NCI-H2081 treated with DMSO at 0.1 percent for 48 hours (cell line): ENCODE measurements at regions not wholly inside any gene's neighbourhood (a gene's known extent, or its start where the extent isn't known, plus 50 kb on each side); places are given as distances from the start of the nearest gene placed in this dataset.

Source experiments
- DNase-seq: peaks from one replicate; lab custom pipeline; 2025; lab: John Stamatoyannopoulos, UW

DNA sequence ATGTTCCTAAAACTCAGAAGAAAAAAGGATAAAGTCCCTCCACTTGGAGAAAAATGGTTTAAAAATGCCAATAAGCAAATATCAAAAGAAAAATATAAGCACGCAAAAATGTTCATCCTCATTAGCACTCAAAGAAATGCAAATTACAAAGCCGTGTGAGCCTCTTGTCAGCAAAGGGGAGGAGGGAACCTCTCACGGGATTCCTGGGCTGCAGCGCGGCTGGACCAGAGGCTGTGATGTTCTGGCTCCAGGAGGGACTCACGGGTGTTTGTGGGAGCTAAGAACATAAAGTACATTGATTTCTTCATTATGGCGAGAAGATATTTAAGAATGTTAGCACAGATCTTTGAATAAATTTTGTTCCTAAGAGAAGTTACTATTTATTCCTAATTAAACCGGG lies 1451.2 kb downstream of the BRD1 start:
- DNase-seq = no peak

DNA sequence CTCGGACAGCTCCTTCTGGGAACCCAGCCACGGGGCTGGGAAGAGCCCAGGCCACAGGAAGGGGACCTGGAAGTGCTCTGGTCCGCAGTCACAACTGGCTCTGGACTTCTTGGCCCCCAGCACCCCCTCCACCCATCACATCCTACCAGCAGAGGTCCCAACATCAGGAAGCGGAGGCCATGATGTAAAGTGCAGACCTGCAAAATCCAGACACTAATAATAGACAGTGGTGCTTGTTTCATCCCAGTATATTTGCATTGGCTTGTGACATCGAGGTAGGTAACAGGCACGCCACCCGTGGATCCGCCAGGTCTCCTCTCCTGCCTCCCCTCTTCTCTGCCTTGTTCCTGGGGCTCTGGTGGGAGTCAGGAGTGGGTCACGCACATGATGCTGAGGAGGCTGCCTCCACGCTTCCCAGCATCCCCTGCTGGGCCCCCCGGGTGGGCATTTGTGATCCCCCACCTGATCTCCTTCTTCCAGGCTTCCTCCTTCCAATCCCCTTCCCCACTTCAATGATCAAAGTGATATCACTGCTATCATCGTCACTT lies 1454.0 kb downstream of the BRD1 start:
- DNase-seq = no peak

DNA sequence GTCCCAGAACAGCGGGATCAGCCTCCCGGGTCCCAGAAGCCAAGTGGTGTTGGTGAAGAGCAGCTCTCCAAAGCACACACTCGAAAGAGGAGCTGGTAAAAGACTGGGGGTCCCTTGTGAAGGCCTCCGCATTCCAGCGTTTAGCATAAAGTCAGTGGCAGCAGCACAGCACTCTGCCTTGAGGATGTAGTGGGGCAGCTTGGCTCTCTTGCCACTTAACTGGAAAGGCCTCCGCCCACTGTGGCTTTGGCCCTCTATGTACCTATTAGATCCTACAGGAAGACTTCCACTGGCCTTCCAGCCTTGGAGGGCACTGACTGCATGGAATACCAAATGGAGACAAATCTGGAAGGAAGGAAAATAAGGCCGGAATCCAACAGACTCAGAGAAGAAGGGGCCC lies 1455.3 kb downstream of the BRD1 start:
- no peak for DNase-seq

- DNase-seq = no peak
Observed at GRCh38 chr22:48371391-48371790, 1456.3 kb downstream of the BRD1 start.

DNA sequence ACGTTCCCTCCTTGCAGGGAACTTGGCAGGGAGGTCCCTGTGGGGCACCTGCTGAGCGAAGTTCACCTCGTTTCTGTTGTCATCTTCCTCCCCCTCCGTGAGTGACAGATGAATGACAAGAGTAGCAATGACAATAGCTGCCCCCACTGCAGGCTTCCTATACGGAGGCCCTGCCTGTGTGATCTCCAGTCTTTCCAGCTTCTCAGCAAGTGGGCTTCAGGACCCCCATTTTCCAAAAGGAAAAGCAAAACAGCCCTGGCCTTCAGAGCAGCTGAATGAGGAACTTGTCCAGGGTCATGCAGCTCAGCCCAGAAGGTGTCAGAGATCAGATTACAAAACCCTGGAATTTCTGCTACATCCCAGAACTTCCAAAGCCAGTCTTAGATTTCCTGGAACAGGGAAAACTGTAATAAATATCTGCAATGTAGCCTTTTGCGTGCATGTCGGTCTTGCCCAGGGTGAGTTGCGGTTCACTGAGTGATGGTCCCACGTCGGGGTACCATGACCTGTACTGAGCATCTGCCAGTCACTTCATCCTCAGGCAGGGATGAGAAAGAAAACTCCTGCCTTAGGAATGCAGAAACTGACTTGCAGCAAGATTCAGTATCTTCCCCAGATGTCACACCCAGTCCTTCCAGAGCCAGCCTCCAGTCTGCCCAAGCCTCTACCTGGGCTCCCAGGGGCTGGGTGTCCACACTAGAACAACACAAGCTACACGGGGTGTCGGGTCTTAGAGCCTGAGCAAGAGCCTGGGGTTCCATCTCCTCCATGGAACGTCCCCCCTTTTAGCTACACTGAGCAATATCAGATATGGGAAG lies 1457.0 kb downstream of the BRD1 start:
- no peak for DNase-seq

GRCh38 chr22:48369789-48370507 lies 1457.7 kb downstream of the BRD1 start:
- no peak for DNase-seq

DNA sequence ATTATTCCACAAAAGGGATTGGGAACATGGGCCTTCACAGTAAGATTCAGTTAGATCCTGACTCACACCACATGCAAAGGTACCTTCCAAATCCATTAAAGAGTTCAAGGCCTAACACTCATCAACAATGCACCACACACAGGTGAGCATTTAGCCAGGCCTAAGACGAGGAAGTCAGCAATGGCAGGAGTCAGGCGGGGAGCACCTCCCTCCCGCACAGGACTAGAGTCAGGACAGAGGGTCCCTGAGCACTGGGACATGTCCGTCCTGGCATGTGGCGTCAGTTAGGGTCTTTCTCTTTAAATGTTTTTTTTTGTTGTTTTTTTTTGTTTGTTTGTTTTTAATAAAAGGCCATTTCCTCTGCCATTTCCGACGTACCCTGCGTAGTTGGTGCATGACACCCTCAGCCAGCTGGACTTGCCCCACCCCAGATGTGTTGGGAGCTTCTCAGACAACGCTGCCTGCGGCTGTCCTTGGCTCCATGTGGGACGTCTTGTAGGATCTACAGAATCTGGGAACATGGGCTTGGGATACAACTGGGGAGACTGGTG lies 1458.6 kb downstream of the BRD1 start:
- DNase-seq = no peak

DNA sequence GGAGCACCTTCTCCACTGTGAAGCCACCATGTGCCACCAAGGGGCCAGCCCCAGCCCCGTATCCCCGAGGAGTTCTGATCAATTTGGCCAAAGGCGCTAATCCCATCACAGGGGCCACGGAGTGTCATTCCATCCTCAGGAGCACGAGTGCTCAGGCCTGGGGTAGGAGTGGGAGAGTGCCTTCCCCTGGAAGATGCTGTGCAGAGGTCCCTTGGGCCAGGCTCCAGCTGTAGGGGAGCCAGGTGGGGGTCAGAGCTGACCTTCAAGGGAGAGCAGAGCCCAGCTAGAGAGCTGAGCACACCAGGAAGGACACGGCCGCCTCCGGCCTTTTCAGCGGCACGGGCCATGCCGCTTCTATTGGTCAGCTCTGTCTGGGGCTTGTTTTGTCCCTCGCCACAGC lies 1459.9 kb downstream of the BRD1 start:
- no peak for DNase-seq

- DNase-seq = no peak
Observed at GRCh38 chr22:48366591-48366990, 1461.1 kb downstream of the BRD1 start.

DNA sequence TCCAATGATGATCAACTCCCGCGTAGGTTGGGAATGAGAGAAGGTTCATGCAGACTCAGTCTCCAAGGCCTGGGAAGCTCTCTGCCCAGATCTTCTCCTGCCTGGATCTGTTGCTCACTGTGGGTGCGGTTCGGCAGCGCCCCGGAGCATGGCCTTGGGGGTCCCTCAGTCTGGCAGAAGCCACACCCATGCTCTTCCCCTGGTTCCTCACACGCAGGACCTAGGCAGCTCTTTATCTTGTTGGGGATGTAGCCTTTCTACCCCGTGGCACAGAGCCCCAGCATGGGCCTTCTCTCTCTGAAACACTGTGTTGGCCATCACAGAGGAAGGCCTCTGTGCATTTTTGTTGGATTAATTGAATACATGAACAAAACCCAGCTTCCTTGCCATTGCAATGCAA lies 1461.6 kb downstream of the BRD1 start:
- no peak for DNase-seq

GRCh38 chr22:48365386-48365785 lies 1462.3 kb downstream of the BRD1 start:
- DNase-seq = no peak

DNA sequence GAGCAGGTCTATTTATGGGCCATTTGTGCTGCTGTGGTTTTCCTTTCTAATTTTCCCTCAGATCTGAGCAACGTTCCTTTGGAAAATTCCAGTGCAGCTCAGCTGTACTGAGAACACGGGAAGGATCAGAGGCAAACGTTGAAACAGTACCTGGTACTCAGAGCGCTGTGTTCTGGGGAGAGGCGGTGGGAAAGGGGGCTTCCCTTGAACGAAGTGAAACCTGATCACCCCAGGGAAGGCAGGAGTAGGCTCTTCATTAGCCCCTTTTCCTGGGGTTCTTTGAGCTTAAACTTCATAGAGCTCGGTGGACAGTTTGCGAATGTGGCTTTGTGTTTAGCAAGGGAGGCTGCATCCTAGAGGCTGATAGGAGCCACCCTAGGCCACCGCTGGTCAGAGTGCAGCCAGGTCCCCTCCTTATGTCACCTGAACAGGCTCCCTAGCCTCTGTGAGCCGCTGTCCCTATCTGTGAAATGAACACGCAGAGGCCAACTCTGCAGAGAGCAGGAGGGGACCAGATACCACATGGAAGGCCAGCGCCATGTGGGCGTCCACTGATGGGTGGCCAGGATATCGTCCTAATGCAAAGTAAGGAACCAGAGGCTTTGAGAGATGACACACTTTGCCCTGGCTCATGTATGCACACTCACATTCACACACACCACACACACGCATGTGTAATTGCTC lies 1464.8 kb downstream of the BRD1 start:
- DNase-seq = no peak

DNA sequence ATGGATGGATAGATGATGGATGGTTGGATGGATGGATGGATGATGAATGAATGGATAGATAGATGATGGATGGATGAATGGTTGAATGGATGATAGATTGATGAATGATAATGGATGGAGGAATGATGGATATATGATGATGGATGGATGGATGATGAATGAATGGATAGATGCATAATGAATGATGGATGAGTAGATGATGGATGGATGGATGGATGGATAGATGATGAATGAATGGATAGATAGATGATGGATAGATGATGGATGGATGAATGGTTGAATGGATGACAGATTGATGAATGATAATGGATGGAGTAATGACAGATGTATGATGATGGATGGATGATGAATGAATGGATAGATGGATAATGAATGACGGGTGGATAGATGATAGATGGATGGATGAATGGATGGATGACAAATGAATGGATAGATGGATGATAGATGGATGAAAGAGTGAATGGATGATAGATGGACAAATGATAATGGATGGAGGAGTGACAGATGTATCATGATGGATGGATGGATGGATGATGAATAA lies 1466.5 kb downstream of the BRD1 start:
- DNase-seq = no peak

DNA sequence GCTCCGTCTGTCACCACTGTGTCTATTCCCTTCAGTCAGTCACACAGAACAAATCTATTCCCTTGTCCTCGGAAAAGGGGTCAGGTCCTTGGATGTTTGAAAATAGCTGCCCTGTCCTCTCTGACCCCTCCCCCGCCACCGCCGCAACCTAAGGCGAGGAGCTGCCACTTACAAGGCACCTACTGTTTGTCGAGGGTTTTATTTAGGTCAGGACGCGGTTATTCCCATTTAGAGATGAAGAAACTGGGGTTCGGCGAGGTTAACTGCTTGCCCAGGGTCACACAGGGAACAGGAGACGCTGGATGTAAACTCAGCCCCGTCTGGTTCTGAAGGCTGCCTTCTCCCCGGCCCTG lies 1468.1 kb downstream of the BRD1 start:
- no peak for DNase-seq

DNA sequence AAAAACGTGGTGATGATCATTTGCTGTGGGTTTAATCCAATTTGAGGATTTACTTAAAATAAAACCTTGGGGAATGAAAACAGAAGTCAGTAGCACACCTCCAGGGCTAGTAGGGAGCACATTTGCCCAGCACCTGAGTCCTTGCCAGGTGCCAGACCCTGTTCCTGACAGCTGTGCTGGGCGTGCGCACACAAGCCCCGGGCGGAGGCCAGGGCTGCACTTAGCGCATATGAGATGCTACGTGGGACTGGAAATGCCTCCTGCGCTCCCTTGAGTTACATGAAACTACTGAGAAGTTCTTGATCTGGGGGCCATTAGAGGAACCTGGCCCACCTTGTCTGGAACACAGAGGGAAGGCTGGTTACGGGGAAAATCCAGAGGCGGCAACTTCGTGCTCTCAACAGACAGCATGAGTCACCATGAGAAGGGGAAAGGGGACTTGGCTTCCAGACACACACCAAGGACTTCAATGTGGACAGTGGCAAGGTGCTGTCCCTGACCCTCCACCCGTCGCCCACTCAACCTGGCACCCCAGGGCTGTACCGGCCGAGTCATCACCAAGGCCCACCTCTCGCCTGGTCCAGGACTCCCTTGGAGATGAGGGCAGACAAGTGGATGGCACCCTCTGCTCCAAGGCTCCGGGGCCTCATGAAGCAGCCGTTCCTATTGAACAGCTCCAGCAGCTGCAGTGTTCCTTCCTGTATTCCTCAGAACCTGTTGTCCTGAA lies 1468.6 kb downstream of the BRD1 start:
- DNase-seq = no peak

DNA sequence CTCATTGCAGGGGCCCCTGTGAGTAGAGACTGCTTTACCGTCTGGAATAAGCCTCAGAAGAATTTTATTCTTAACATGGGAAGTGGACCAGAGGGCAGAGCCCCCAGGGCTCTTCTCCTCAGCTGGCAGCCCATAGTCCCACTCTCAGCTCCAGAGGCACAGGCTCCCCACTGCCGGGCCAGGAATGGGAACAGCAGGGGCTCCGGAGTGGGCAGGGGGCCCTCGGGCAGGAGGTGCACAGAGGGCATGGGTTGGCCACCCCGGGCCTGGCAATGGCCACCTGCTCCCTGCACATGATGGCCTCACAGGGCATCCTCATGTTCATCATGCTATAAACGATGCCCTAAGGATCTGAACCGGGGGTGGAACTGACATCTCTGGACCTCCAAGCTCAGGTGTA lies 1469.7 kb downstream of the BRD1 start:
- no peak for DNase-seq

DNA sequence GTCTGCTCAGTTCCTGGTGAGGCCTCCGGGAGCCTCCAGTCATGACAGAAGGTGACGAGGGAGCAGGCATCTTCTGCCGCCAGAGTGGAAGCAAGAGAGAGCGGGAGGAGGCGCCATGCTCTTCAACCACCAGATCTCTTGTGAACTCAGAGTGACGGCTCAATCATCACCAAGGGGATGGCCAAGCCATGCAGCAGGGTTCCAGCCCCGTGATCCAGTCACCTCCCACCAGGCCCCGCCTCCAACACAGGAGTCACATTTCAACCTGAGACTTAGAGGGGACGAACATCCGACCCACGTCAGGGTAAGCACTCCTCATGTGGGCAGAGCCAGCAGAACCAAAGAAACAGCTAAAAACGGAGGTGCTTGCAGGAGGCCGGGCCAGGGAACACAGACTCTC lies 1470.5 kb downstream of the BRD1 start:
- no peak for DNase-seq

- DNase-seq = no peak
Observed at GRCh38 chr22:48356731-48357130, 1470.9 kb downstream of the BRD1 start.

- no peak for DNase-seq
Observed at GRCh38 chr22:48354096-48354495, 1473.6 kb downstream of the BRD1 start.

DNA sequence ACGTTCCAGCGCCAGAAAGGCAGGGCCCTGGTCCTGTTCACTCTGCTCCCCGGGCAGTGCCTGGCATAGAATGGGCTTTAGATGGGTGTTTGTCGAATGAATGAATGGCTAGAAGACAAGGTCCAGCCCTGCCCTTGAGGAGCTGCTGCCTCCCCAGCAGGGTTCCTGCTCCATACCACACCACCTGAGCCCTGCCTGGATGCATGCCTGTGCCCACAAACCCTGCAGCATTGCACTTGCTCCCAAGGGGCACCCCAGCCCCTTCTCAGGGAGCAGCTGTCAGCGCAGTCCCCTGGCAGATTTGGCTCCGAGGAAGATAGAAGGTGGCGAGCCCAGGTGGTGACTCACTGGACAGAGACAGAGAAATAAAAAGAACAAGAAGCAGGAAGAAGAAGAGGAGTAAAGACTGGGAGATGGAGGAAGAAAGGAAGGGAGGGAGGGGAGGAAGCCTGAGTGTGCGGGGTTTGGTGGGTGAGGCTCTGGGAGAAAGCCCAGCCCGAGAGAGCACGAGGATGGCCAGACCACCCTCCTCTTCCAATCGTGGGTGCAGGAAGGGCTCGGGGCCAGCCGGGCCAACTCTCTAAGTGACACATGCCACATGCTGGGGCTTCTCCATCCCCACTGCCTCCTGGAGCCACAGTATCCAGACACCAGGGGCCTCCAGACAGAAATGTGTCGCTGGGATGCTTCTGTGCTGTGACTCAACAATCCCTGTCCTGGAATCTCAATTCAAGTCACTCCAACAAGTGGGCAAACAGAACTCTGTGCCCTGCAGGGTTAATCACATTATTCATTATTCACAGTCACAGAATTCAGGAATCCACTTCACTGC lies 1474.3 kb downstream of the BRD1 start:
- no peak for DNase-seq
